Activated CD8-positive, alpha-beta memory T cell treated with anti-CD3 and anti-CD28 coated beads for 24 hours (primary cell): ENCODE measurements at regions not wholly inside any gene's neighbourhood (a gene's known extent, or its start where the extent isn't known, plus 50 kb on each side); places are given as distances from the start of the nearest gene placed in this dataset.
"Not testable (repeated sequence)": the region's sequence is repeated elsewhere in the genome, so short reads cannot be mapped to it uniquely, and the experiment has no call there.

Experiments
- DNase-seq: peaks from one replicate; pipeline ENCODE4 v3.0.0-alpha.2; 2020

DNA sequence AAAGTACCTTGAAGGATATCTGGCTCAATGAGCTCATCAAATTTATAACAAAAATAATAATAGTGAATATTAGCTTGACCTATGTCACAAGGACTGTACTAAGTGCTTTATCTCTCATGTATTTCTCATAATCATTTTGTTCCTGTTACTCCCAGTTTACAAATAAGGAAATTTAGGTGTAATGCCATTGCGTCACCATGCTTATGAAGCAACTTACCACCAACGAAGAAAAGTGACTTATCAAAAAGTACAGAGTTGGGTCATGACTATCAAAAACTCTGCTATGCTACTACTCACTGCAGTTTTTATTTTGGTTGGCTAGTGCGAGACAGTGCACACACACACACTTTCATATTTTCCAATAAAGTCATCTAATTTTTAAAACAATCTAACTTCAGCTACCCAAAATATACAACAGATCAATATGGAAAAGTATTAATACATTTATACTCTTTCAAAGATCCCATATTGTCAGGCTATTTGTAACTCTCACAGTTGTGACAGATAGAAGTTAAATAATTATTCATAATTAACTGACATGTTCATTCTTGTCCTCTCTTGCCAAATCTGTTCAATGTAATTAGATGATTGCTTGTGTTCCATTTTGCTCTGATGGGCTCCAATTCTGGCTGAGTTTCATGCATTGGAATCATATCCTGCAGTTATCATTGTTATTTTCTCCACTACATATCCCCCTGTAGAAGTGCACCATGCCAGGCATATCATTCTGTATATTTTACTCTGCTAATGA is 119.4 kb downstream of the KCNJ2 start:
- no peak for DNase-seq

DNA sequence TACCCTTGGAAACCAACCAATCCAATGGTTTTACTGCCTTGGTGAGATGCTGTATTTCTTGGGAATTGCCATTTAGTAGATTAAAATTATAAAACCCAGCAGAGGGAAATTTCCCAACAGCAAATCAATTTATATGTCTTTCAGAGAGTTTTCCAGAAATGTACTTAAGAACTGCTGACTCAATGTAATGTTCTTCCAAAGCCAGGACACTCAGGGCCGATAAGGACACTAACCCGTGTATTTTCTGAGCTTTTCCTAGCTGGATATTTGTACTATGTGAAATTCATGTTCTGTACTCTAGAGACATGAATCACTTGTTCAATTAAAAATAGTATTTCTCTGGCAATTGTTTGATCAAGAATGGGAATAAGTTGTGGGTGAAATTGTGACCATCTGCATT is 121.4 kb downstream of the KCNJ2 start:
- no peak for DNase-seq

DNA sequence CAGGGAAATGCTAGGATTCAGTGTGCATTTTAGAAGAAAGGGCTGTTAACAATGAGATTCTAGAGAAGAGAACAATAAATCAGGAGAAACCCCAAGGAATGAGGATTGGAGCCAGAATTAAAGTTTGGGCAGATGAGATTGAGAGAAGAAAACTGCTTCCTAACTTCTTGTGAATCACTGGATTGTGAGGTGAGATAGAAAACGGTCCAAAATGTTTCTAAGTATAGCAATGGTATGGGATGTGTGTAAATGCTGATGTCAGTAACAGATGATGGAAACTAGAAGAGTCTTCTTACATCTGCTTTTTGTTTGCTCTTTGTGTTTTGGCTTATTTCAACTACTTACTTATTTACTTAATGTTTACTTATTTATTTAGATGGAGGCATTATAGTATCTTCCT is 123.0 kb downstream of the KCNJ2 start:
- DNase-seq = no peak

- not testable (repeated sequence) for DNase-seq
These were observed 124.4 kb downstream of the KCNJ2 start for GRCh38 chr17:70293564-70294310.

DNA sequence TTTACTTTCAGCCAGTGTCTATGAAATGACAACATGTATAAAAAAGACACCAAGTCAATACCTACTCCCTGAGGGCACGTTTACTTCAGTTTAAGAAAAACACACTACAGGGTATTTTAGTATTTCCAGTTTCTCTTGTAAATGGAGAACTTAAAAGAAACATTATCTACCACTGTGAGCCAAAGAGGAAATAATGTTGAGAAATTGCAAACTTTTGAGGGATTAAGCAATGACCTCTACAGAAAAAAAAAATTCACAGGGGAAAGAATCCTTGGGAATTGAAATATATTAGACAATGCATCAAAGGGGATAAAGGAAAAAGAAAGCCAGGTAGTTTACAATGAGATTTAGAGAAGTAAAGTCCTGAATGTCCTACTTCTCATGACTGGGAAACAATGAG is 126.0 kb downstream of the KCNJ2 start:
- DNase-seq = no peak

DNA sequence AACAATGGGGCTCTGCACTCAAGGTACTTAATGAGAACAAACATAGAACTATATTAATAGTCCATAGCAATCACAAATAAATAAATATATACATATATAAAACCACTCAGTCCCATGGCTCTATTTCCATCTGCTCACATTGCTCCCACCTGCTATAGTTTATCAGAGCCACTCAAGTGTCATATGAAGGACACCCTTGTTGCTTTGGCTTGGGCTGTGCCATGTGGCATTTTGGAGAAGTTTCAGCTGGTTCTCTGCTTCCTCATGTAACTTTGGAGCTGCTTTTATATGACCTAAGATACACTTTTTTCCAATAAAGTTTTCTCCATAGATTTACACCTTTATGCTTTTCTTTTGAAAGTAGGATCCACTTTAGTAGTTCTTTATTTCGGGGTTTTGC is 126.4 kb downstream of the KCNJ2 start:
- no peak for DNase-seq

DNA sequence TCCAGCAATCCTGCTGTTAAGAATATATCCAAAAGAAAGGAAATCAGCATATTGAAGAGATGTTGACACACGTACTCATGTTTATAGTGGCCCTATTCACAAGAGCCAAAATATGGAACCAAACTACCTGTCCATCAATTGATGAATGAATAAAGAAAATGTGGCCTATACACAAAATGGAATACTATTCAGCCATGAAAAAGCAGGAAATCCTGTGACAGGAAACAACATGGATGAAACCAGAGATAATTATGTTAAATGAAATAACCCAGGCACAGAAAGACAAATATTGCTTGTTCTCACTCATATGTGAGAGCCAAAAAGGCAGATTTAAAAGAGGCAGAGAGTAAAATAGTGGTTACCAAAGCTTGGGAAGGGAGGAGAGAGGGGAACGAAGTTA is 127.1 kb downstream of the KCNJ2 start:
- DNase-seq = no peak

DNA sequence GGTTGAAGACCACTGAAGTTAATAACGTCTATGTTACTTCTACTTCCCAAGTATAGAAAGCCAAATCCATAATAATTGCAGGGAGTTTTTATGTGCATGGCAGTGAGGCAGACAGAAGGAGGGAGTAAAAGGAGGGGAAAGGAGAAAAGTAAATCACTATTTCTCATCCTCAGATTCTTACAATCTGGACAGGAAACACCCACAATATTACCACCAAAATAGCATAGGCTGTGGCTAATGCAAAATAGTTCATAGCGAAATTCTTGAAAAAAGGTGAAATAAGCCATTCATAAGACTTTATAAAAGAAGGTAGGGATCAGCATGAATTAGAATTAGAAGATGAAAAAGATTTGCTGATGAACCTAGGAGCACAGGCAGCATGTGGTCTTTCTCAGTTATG is 128.1 kb downstream of the KCNJ2 start:
- no peak for DNase-seq

DNA sequence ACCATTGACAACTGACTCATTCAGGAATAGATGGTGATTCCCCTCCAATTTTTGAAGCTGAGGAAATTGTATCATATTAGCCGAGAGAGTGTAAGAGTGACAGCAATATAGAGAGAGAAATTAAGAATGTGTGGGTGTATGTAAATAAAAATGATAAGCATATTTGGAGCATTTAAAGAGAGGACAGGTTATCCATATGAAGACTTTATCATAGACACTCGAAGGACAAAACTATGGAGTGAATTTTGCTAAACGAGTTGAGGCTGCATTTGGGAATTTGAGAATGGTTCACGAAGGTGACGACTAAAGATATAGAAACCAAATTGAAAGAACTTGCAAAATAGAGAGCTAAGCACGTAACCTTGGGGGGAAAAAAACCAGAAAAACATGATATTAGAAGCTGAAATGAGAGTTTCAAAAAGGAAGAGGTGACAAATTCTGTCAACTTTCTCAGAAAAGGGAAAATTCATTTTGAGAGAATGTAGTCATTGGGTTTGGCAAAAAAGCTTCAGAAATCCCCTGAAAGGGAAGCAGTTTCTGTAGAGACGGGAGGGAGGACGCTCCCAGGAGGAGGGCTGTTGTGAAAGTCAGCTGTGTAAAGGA is 129.7 kb downstream of the KCNJ2 start:
- no peak for DNase-seq

DNA sequence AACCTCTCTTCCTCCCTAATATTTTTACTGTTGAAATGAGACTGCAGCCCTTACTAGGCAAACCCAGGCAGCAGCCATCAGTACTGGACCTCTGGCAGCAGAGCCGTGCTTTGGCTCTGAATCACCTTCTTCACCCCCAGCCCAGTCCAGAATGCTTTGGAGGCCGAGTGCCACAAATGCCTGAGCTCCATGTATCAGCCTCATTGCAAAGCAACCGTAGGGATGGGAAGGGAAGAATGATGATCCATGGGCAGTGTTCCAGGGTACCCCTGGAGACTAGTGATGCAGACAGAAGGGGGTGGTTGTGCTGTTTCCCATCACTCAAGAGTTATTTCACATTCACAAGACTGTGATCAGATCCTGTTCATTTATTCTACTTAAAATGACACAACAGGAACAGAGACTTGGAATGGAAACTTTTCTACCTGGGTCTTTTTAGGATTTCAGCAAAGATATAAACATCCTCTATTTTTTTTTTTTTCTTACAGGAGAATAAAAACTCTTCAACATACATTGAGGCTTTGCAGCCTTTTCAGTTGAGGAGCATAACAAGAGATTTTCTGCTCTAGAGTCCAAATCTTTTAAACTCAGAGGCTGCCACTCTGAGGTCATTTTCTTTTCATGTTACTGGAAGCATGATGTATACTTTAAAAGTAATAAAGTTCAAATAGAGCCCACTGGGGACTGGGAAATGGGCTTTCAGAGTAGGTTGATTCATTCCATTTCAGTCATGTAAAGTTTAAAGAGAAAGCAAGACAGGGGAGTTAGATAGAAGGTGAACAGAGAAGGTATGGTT is 138.3 kb downstream of the KCNJ2 start:
- no peak for DNase-seq

DNA sequence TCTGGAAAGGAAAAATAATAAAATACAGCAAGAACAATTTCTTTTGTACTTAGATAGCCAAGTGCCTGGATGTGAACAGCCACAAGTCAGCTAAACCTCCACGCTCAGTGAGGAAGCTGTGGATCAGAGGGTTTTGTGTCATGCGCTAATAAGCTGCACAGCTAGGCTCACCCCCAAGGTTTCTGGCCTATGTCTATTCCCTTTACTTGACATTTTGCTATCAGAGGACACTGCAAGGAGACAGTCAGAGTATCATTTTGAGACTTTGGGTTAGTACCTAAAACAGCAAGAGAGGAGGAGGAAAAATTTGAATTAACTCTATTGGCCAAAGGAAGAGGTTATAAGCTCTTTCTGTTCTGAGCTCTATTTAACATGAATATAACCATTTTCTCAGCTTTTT is 139.3 kb downstream of the KCNJ2 start:
- DNase-seq = no peak

- DNase-seq = no peak
These were observed 140.9 kb downstream of the KCNJ2 start for GRCh38 chr17:70310221-70310672.

GRCh38 chr17:70313086-70313852 is 143.9 kb downstream of the KCNJ2 start:
- DNase-seq = no peak

DNA sequence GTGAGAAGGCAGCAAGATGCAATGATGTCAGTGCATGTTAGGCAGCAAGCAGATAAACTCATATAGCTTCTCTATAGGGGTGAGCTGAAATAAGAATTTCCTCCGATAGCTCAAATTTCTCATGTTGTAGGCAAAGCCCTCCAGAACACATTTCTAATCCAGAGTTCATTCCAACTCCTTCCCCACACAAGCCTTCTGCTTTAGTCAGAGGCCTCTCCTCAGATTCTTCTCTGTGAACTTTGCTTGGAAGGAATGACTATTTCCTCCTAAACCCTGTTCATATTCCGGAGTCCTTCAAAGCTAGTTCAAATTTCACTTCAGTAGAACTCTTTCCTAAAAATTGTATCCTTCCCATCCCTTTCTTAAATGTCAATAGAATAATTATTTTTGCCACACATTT is 144.8 kb downstream of the KCNJ2 start:
- no peak for DNase-seq

GRCh38 chr17:70314506-70314905 is 145.2 kb downstream of the KCNJ2 start:
- no peak for DNase-seq

- DNase-seq = no peak
These were observed 148.1 kb downstream of the KCNJ2 start for GRCh38 chr17:70317421-70317820.

DNA sequence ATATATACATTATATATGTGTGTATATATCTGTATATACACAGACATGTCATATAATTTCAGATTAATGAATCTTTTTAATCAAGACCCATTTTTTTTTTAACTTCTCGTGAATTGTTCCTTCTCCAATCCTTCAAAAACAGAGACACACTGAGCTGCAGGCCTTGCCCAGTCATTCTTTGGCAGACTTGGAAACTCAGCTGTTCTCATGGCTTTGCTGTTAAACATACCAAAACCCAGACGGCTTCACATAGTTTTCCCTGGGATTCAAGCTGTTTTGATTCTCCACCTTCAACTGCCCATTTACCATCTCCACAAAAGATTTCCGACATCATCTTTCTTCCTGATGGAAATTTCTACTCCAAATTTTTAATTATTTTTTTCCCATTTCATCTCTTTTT is 148.7 kb downstream of the KCNJ2 start:
- DNase-seq = no peak

DNA sequence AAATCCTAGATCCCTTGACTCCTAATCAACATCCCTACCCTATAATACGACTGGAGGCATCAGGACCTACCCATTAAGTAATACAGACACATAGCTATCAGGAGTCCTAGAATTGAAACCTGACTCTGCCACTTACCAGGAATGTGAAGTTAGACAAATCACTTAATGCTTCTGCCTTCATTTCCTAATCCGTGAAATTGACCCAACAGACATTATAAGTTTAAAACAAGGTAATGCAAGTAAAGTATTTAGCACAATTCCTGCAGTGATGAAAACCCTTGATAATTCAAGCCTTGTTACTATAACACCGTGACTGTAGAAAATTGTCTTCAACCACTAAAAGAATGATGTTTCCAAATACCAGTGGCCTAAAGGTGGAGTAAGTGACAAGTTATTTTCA is 150.2 kb downstream of the KCNJ2 start:
- no peak for DNase-seq

DNA sequence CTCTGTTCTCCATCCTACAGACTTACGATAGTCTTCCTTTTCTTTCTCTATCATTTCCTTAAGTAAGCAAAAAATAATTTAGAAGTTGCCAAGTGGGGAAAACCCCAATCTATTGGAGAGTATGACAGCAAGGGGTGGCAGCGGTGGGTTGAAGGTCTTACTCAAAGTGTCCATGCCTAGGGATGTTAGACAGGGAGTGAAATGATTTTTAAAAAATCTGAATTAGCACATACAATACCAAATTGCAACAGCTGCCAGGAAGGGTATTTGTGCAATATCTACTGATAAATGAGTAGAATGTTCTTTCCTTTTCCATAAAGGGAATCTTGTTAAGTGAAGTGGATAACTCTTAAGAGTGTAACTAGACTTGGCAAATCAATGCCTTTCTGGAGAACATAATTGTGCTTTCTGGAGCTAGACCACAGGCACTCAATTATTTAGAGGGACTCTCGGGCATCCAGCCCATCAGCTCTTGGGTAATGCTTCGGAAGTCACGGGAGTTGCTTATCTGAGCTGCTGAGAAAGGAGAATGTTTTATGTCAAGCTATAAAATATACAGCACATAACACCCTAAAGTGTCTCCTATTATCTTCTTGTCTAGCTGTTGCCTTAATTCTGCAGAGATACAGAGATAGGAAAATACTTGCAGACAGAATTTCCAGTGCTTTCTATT is 151.5 kb downstream of the KCNJ2 start:
- DNase-seq = no peak

GRCh38 chr17:70321352-70321751 is 152.0 kb downstream of the KCNJ2 start:
- no peak for DNase-seq

DNA sequence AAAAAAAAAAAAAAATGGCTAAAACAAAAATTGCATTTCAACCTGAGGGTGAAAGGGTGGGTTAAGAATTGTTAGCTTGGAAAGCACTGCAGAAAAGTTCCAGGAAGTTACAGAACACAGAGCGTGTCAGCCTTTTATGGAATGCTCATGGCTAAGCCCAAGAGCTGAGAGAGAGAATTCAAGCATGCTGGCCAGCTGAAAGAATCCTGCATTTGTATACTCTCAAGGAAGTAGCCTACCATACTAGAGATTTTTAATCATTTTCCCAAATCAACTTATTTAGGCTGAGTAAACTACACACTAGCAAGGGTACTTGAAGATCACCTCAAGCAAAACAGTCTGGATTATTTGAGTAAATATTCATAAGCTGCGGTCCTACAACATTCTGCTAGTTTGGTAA is 153.9 kb downstream of the KCNJ2 start:
- no peak for DNase-seq

DNA sequence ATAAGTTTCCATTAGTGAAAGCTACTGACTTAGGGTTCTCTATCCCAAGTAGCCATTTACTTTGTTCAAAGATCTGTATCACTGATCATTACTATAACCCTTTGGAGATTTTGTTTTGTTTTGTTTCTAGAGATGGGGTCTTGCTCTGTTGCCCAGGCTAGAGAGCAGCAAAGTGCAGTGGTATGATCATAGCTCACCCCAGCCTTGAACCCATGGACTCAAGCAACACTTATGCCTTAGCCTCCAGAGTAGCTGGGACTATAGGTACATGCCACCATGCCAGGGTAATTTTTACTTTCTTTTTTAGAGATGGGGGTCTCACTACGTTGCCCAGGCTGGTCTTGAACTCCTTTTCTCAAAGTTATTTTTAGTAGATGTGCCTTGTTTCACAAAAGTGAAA is 154.7 kb downstream of the KCNJ2 start:
- DNase-seq = no peak
